Mesothelial cell of epicardium (in vitro differentiated cells): ENCODE measurements at regions not wholly inside any gene's neighbourhood (a gene's known extent, or its start where the extent isn't known, plus 50 kb on each side); places are given as distances from the start of the nearest gene placed in this dataset.
"Not testable (repeated sequence)": the region's sequence is repeated elsewhere in the genome, so short reads cannot be mapped to it uniquely, and the experiment has no call there.

Source experiments
- DNase-seq, 2 experiments: peaks; one replicate each; pipeline ENCODE4 v3.0.0; 2021; ENCODE audit warnings: low spot score in 2 of 2; ENCODE audit not compliant: unreplicated experiment in 2 of 2
- H3K27ac Mint-ChIP-seq: 2 replicates; pipeline ENCODE4 v1.8.0; 2021; ENCODE audit warnings: mixed read lengths
- H3K27me3 Mint-ChIP-seq: 2 replicates; pipeline ENCODE4 v1.8.0; 2021; ENCODE audit warnings: low read depth, mixed read lengths
- H3K36me3 Mint-ChIP-seq: 2 replicates; pipeline ENCODE4 v1.8.0; 2021; ENCODE audit warnings: mixed read lengths
- H3K4me1 Mint-ChIP-seq: 2 replicates; pipeline ENCODE4 v1.8.0; 2021; ENCODE audit warnings: mixed read lengths
- H3K4me3 Mint-ChIP-seq: 2 replicates; pipeline ENCODE4 v1.8.0; 2021; ENCODE audit warnings: mild to moderate bottlenecking, moderate library complexity, mixed read lengths
- H3K9me3 Mint-ChIP-seq: 2 replicates; pipeline ENCODE4 v1.8.0; 2021; ENCODE audit warnings: mixed read lengths
- TF ChIP-seq, protein P1 (sequence below): fragments of 200-600 bp; sonication (generic); IDR thresholded peaks from one replicate; pipeline ENCODE4 v1.5.0; 2021; ENCODE audit warnings: antibody characterized with exemption; ENCODE audit not compliant: unreplicated experiment

DNA sequence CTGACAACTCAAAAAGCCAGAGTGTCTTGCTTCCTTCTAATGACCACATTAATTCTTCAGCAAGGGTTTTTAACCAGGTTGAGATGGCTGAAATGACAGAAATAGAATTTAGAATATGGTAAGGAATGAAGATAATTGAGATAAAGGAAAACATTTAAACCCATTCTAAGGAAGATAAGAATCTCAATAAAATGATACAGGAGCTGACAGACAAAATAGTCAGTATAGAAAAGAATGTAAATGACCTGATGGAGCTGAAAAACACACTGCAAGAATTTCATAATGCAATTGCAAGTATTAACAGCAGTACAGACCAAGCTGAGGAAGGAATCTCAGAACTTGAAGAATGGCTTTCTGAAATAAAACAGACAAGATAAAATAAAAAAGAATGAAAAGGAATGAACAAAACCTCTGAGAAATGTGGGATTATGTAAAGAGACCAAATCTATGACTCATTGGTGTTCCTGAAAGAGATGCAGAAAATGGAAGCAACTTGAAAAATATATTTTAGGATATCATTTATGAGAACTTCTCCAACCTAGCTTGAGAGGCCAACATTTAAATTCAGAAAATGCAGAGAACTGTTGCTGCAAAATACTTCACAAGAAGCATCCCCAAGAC, 87.1 kb downstream of the SAMD9 start:
- Mint-ChIP-seq H3K4me3 (no peak overlapping the region), H3K9me3 (peaks cover 50% of the 10 kb centered on the region), H3K27me3 (no peaks in the 10 kb centered on the region), H3K27ac (no peak overlapping the region), H3K4me1 (peaks cover 1% of the 10 kb centered on the region), H3K36me3 (peaks cover 11% of the 10 kb centered on the region)
- TF ChIP-seq, protein P1, sequence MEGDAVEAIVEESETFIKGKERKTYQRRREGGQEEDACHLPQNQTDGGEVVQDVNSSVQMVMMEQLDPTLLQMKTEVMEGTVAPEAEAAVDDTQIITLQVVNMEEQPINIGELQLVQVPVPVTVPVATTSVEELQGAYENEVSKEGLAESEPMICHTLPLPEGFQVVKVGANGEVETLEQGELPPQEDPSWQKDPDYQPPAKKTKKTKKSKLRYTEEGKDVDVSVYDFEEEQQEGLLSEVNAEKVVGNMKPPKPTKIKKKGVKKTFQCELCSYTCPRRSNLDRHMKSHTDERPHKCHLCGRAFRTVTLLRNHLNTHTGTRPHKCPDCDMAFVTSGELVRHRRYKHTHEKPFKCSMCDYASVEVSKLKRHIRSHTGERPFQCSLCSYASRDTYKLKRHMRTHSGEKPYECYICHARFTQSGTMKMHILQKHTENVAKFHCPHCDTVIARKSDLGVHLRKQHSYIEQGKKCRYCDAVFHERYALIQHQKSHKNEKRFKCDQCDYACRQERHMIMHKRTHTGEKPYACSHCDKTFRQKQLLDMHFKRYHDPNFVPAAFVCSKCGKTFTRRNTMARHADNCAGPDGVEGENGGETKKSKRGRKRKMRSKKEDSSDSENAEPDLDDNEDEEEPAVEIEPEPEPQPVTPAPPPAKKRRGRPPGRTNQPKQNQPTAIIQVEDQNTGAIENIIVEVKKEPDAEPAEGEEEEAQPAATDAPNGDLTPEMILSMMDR = no peak
- DNase-seq = no peak

DNA sequence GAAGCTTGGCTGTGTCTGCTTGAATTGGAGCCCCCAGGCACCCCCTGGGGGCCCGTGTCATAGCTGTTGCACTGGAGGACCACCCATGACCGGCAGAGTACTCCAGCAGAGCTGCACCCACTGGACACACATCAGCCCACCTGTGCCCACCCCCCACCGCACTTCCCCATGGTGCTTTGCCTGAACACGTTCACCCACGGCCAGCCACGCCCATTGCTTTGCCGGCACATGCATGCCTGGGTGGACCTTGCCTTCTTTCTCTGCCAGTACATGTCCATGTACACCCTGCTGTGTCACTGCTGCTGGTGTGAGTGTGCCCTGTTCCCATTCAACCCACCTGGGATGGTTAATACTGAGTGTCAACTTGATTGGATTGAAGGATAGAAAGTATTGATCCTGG, 88.7 kb downstream of the SAMD9 start:
- TF ChIP-seq, protein P1 = no peak
- Mint-ChIP-seq H3K4me1 (peaks cover 2% of the 10 kb centered on the region), H3K27ac (no peak overlapping the region), H3K4me3 (no peak overlapping the region), H3K27me3 (peaks cover 5% of the 10 kb centered on the region), H3K9me3 (peaks cover 36% of the 10 kb centered on the region), H3K36me3 (peaks cover 11% of the 10 kb centered on the region)
- DNase-seq = no peak

DNA sequence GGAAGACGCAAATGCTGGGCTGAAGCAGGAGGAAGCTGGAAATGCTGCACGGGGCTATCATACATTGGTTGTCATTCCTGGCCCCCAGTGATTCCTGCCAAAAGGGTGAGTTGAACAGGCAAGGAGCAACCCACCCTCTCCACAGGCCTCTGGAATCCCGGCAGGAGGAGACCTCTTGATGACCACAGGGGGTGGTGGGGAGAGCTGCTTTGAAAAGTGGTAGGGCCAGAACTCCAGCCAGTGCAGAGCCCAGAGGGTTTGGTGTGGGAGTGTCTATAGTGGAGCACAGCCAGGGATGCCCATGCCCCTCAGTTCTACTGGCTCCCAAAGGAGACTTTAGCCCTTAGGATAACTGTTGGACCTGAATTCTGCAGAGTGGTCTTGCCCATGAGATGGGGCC, 89.2 kb downstream of the SAMD9 start:
- Mint-ChIP-seq H3K4me1 (peaks cover 2% of the 10 kb centered on the region), H3K36me3 (peaks cover 11% of the 10 kb centered on the region), H3K27me3 (peaks cover 5% of the 10 kb centered on the region), H3K4me3 (no peak overlapping the region), H3K27ac (no peak overlapping the region), H3K9me3 (peaks cover 31% of the 10 kb centered on the region)
- DNase-seq = no peak
- TF ChIP-seq, protein P1 = no peak

DNA sequence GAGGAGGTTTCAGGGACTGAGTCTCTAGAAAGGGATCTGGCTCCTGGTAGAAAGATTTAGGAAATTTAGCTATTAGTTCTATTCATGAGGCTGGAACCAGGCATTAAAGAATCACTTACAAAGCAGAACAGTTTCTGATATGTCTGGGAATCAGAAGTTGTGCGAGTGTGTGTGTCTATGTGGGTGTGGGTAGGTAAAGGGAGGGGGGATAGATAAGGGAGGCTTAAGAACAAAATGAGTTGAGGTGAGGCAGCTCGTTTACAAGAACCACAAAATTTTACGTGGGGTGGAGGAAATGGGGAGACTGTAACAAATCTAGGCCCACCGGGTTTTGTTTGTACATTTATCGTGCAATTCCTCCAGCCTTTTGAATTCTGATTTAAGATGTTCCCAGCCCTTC, 90.7 kb downstream of the SAMD9 start:
- no peak for DNase-seq
- no peak overlapping the region for H3K27ac Mint-ChIP-seq
- no peak overlapping the region for H3K4me3 Mint-ChIP-seq
- H3K36me3 Mint-ChIP-seq = peaks cover 7% of the 10 kb centered on the region
- TF ChIP-seq, protein P1 = no peak
- peaks cover 17% of the 10 kb centered on the region for H3K9me3 Mint-ChIP-seq
- peaks cover 5% of the 10 kb centered on the region for H3K27me3 Mint-ChIP-seq
- peaks cover 2% of the 10 kb centered on the region for H3K4me1 Mint-ChIP-seq

DNA sequence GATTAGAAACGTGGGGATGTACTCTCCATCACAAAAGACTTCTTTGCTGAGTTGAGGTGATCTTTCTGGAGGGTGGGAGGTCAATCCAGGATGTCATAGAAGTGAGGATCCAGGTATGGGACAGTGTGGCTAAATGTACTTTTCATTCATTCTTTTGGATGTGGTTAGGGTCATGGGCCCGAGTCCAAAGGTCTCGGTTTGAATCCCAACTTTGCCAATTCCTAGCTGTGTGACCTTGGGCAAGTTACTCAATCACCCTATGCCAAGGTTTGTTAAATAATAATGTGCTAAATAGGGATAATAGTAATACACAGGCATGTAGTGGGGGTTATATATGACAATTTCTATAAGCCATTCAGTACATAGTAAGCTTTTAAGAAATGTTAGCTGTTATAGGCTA, 91.4 kb downstream of the SAMD9 start:
- Mint-ChIP-seq H3K27me3 (peaks cover 5% of the 10 kb centered on the region), H3K9me3 (peaks cover 11% of the 10 kb centered on the region), H3K4me3 (no peak overlapping the region), H3K27ac (no peak overlapping the region), H3K36me3 (peaks cover 5% of the 10 kb centered on the region), H3K4me1 (peaks cover 2% of the 10 kb centered on the region)
- TF ChIP-seq, protein P1 = no peak
- no peak for DNase-seq

DNA sequence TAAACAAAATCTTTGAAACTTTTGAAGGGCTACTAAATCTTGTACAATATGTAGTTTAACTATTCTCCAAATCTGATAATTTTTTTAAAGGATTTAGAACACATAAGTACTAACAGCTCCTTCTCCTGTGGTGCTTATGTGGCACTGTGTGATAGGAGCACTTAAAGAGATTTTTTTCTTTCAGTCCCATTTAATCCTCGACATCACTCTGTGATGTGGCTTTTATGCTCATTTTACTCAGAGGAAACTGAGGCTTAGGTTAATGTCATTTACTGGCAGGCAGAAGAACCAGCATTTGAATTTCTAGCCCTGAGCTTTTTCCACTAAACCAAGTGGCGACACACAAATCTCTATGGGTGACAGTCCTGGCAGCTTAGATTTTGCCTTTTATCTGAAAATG, 92.4 kb downstream of the SAMD9 start:
- peaks cover 3% of the 10 kb centered on the region for H3K9me3 Mint-ChIP-seq
- no peak overlapping the region for H3K27ac Mint-ChIP-seq
- peaks cover 5% of the 10 kb centered on the region for H3K27me3 Mint-ChIP-seq
- no peaks in the 10 kb centered on the region for H3K36me3 Mint-ChIP-seq
- TF ChIP-seq, protein P1 = no peak
- H3K4me1 Mint-ChIP-seq = peaks cover 2% of the 10 kb centered on the region
- H3K4me3 Mint-ChIP-seq = no peak overlapping the region
- DNase-seq = no peak

DNA sequence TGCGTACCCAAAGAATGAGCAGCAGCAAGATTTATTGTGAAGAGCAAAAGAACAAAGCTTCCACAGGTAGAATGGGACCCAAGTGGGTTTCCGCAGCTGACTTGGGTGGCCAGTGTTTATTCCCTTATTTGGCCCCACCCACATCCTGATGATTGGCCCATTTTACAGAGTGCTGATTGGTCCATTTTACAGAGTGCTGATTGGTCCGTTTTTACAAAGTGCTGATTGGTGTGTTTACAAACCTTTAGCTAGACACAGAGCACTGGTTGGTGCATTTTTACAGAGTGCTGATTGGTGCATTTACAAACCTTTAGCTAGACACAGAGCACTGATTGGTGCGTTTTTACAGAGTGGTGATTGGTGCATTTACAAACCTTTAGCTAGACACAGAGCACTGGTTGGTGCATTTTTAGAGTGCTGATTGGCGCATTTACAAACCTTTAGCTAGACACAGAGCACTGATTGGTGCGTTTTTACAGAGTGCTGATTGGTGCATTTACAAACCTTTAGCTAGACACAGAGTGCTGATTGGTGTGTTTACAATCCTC, 94.8 kb downstream of the SAMD9 start:
- H3K36me3 Mint-ChIP-seq, H3K4me1 Mint-ChIP-seq, H3K9me3 Mint-ChIP-seq, H3K27ac Mint-ChIP-seq, DNase-seq, H3K4me3 Mint-ChIP-seq, H3K27me3 Mint-ChIP-seq: not testable (repeated sequence)
